ENCODE measurements at regions not wholly inside any gene's neighbourhood (a gene's known extent, or its start where the extent isn't known, plus 50 kb on each side); places are given as distances from the start of the nearest gene placed in this dataset.

GRCh38 chr3:31461426-31461825 is 71.3 kb upstream of the STT3B start:
- no peak for DNase-seq (ENCODE audit: low spot score)
- in situ Hi-C loops (cut with MboI; ENCODE audit: low sequenced_read_pairs, unreplicated experiment) = no loop called here
- TF ChIP-seq CTCF (IDR thresholded peaks at IDR 0.05; ENCODE audit: borderline replicate concordance, control extremely low read depth, extremely low read depth, insufficient read depth, missing control alignments) = no peak

- in situ Hi-C loops (cut with MboI; ENCODE audit: low sequenced_read_pairs, unreplicated experiment) = no loop called here
- peak; percentile 28 for DNase-seq (ENCODE audit: low spot score)
- no peak for TF ChIP-seq CTCF (IDR thresholded peaks at IDR 0.05; ENCODE audit: borderline replicate concordance, control extremely low read depth, extremely low read depth, insufficient read depth, missing control alignments)
These were observed 70.6 kb upstream of the STT3B start for GRCh38 chr3:31462050-31462569.

GRCh38 chr3:31465999-31466398 is 66.7 kb upstream of the STT3B start:
- TF ChIP-seq CTCF (IDR thresholded peaks at IDR 0.05; ENCODE audit: borderline replicate concordance, control extremely low read depth, extremely low read depth, insufficient read depth, missing control alignments) = no peak
- in situ Hi-C loops (cut with MboI; ENCODE audit: low sequenced_read_pairs, unreplicated experiment) = no loop called here
- no peak for DNase-seq (ENCODE audit: low spot score)

- DNase-seq (ENCODE audit: low spot score) = no peak
- no peak for TF ChIP-seq CTCF (IDR thresholded peaks at IDR 0.05; ENCODE audit: borderline replicate concordance, control extremely low read depth, extremely low read depth, insufficient read depth, missing control alignments)
- in situ Hi-C loops (cut with MboI; ENCODE audit: low sequenced_read_pairs, unreplicated experiment) = no loop called here
These were observed 65.9 kb upstream of the STT3B start for GRCh38 chr3:31466866-31467265.

GRCh38 chr3:31468433-31468832 is 64.3 kb upstream of the STT3B start:
- TF ChIP-seq CTCF (IDR thresholded peaks at IDR 0.05; ENCODE audit: borderline replicate concordance, control extremely low read depth, extremely low read depth, insufficient read depth, missing control alignments) = no peak
- in situ Hi-C loops (cut with MboI; ENCODE audit: low sequenced_read_pairs, unreplicated experiment) = no loop called here
- DNase-seq (ENCODE audit: low spot score) = no peak

GRCh38 chr3:31469385-31469784 is 63.3 kb upstream of the STT3B start:
- DNase-seq (ENCODE audit: low spot score) = no peak
- in situ Hi-C loops (cut with MboI; ENCODE audit: low sequenced_read_pairs, unreplicated experiment) = no loop called here
- TF ChIP-seq CTCF (IDR thresholded peaks at IDR 0.05; ENCODE audit: borderline replicate concordance, control extremely low read depth, extremely low read depth, insufficient read depth, missing control alignments) = no peak

Measured in GM13976 (cell line).